Fibroblast of lung (primary cell): ENCODE measurements at regions not wholly inside any gene's neighbourhood (a gene's known extent, or its start where the extent isn't known, plus 50 kb on each side); places are given as distances from the start of the nearest gene placed in this dataset.

ENCODE experiments used
- EZH2 ChIP-seq: IDR thresholded peaks from 2 replicates; pipeline ENCODE4 v1.5.1; 2012; ENCODE audit warnings: low read length, control low read depth, mild to moderate bottlenecking; ENCODE audit errors: missing control alignments
- TF ChIP-seq, protein P1 (sequence below), 2 donors: IDR thresholded peaks in 1 of 2; conservative IDR thresholded peaks in 1 of 2; 1 replicate in 1 of 2; 2 replicates in 1 of 2; pipeline ENCODE4 v1.5.1; 2011 to 2012; ENCODE audit warnings: low read length in 2 of 2, control low read depth in 1 of 2, inconsistent platforms in 1 of 2, low read depth in 1 of 2, mild to moderate bottlenecking in 1 of 2

GRCh38 chr22:44567846-44568493, 69.9 kb upstream of the RTL6 start:
- TF ChIP-seq, protein P1, sequence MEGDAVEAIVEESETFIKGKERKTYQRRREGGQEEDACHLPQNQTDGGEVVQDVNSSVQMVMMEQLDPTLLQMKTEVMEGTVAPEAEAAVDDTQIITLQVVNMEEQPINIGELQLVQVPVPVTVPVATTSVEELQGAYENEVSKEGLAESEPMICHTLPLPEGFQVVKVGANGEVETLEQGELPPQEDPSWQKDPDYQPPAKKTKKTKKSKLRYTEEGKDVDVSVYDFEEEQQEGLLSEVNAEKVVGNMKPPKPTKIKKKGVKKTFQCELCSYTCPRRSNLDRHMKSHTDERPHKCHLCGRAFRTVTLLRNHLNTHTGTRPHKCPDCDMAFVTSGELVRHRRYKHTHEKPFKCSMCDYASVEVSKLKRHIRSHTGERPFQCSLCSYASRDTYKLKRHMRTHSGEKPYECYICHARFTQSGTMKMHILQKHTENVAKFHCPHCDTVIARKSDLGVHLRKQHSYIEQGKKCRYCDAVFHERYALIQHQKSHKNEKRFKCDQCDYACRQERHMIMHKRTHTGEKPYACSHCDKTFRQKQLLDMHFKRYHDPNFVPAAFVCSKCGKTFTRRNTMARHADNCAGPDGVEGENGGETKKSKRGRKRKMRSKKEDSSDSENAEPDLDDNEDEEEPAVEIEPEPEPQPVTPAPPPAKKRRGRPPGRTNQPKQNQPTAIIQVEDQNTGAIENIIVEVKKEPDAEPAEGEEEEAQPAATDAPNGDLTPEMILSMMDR (conservative IDR thresholded peaks at IDR 0.05 in 1 of 2, IDR thresholded peaks at IDR 0.05 in 1 of 2; ENCODE audit: low read depth in 1 of 2, low read length in 2 of 2), result peak; percentile 42 to 69
- TF ChIP-seq EZH2, result no peak
